DND-41 (cell line): ENCODE measurements at regions not wholly inside any gene's neighbourhood (a gene's known extent, or its start where the extent isn't known, plus 50 kb on each side); places are given as distances from the start of the nearest gene placed in this dataset.

ENCODE experiments used
- ATAC-seq: fragments of 200-7000 bp; cut with Tn5 transposase; 3 replicates; pipeline ENCODE4 v1.9.1; 2021; ENCODE audit warnings: low read depth; ENCODE audit not compliant: insufficient read depth
- DNase-seq: peaks from one replicate; pipeline ENCODE4 v3.0.0-alpha.2; 2020
- H2AFZ ChIP-seq: 2 replicates; pipeline ENCODE4 v1.6.0; 2012; ENCODE audit warnings: low read depth, low read length
- H3K27ac ChIP-seq: 2 replicates; pipeline ENCODE4 v1.5.1; 2012; ENCODE audit warnings: low read length, inconsistent platforms
- H3K27me3 ChIP-seq: fragments of 200-600 bp; sonication (generic); 2 replicates; pipeline ENCODE4 v1.6.0; 2012; ENCODE audit warnings: low read length, mild to moderate bottlenecking, inconsistent platforms; ENCODE audit not compliant: insufficient read depth, poor library complexity
- H3K36me3 ChIP-seq: 2 replicates; pipeline ENCODE4 v1.5.1; 2012; ENCODE audit warnings: low read length, inconsistent platforms; ENCODE audit not compliant: insufficient read depth
- H3K4me1 ChIP-seq: 2 replicates; pipeline ENCODE4 v1.5.1; 2012; ENCODE audit warnings: mild to moderate bottlenecking, low read length; ENCODE audit not compliant: insufficient read depth
- H3K4me2 ChIP-seq: 2 replicates; pipeline ENCODE4 v1.6.0; 2012; ENCODE audit warnings: mild to moderate bottlenecking, moderate library complexity, low read length, inconsistent platforms; ENCODE audit not compliant: insufficient read depth
- H3K4me3 ChIP-seq, 2 experiments: fragments of 200-600 bp in 1 of 2; shearing (Covaris generic) in 1 of 2; 2 replicates each; pipeline ENCODE4 v1.5.1; 2012 to 2016; ENCODE audit warnings: inconsistent platforms in 2 of 2, low read length in 2 of 2, mild to moderate bottlenecking in 2 of 2, low read depth in 1 of 2, moderate library complexity in 1 of 2
- H3K79me2 ChIP-seq: 2 replicates; pipeline ENCODE4 v1.6.0; 2012; ENCODE audit warnings: low read length, inconsistent platforms; ENCODE audit not compliant: insufficient read depth
- H3K9ac ChIP-seq: 2 replicates; pipeline ENCODE4 v1.6.0; 2012; ENCODE audit warnings: low read depth, mild to moderate bottlenecking, inconsistent platforms, low read length, moderate library complexity
- H3K9me3 ChIP-seq: 2 replicates; pipeline ENCODE4 v1.5.1; 2012; ENCODE audit warnings: low read length, moderate library complexity, mild to moderate bottlenecking, inconsistent platforms; ENCODE audit not compliant: insufficient read depth, severe bottlenecking
- H4K20me1 ChIP-seq: 2 replicates; pipeline ENCODE4 v1.6.0; 2012; ENCODE audit warnings: low read length; ENCODE audit not compliant: insufficient read depth
- CTCF ChIP-seq: IDR thresholded peaks from 2 replicates; pipeline ENCODE4 v1.5.1; 2012; ENCODE audit warnings: borderline replicate concordance, low read length, moderate library complexity, mild to moderate bottlenecking; ENCODE audit not compliant: poor library complexity, severe bottlenecking; ENCODE audit errors: extremely low read depth
- EZH2 ChIP-seq: IDR thresholded peaks from 3 replicates; pipeline ENCODE4 v1.6.1; 2012; ENCODE audit warnings: borderline replicate concordance, low read depth, mild to moderate bottlenecking, moderate library complexity, low read length, inconsistent platforms; ENCODE audit not compliant: severe bottlenecking

DNA sequence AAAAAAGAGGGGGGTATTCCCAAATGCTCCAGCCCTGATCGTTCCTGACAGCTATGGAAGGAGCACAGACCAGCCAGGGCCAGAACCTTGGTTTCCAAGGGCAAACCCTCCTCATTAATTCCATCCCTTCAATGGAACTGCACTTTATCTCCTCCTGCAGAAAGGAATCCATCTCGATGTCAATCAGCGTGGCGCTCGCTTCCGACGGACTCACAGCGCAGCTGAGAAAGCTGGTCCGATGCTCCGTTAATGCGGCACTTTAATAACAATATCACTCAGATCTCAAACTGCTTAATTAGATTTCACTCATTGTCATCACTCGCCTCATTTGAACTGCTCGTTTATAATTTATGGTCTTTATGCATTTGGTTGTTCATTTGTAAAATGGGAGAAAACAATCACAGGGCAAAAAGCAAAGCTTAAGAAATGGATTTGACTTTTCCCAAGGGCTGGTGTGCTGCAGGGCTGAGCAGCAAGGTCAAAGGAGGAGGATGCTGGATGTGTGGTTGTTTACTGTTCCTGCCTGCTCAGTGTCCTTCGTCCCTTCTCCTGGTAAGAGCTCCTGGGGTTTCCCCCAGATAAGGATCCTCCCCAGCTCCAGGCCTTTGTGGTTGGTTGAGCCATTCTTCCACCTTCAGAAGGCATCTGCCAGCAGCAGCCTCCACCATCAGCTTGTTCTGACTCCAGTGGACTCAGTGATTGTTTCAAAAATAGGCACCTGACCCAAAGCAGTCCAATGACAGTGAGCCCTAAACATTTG is 152.7 kb downstream of the ANKRD60 start:
- Histone ChIP-seq H3K4me1 (no peaks in the 10 kb centered on the region), H3K27me3 (peaks cover 10% of the 10 kb centered on the region), H4K20me1 (no peaks in the 10 kb centered on the region), H3K4me2 (no peak overlapping the region), H3K27ac (no peak overlapping the region), H3K36me3 (no peaks in the 10 kb centered on the region), H2AFZ (no peak overlapping the region), H3K9ac (no peak overlapping the region), H3K9me3 (no peaks in the 10 kb centered on the region), H3K4me3 (no peak overlapping the region), H3K79me2 (no peaks in the 10 kb centered on the region)
- TF ChIP-seq CTCF (no peak), EZH2 (no peak)
- ATAC-seq (no peak), DNase-seq (no peak)

GRCh38 chr20:58073945-58074856 is 154.3 kb downstream of the ANKRD60 start:
- Histone ChIP-seq H4K20me1 (no peaks in the 10 kb centered on the region), H3K79me2 (no peaks in the 10 kb centered on the region), H3K4me3 (no peak overlapping the region), H3K27ac (no peak overlapping the region), H3K36me3 (no peaks in the 10 kb centered on the region), H2AFZ (no peak overlapping the region), H3K9me3 (no peaks in the 10 kb centered on the region), H3K9ac (no peak overlapping the region), H3K4me1 (no peaks in the 10 kb centered on the region), H3K4me2 (no peak overlapping the region), H3K27me3 (no peaks in the 10 kb centered on the region)
- ATAC-seq, result no peak
- no peak for DNase-seq
- TF ChIP-seq CTCF, result no peak
- no peak for TF ChIP-seq EZH2

GRCh38 chr20:58072695-58073671 is 155.5 kb downstream of the ANKRD60 start:
- Histone ChIP-seq H3K79me2 (no peaks in the 10 kb centered on the region), H3K36me3 (no peaks in the 10 kb centered on the region), H3K9ac (no peak overlapping the region), H3K27me3 (no peaks in the 10 kb centered on the region), H4K20me1 (no peaks in the 10 kb centered on the region), H2AFZ (no peak overlapping the region), H3K4me2 (no peak overlapping the region), H3K27ac (no peak overlapping the region), H3K4me3 (no peak overlapping the region), H3K9me3 (no peaks in the 10 kb centered on the region), H3K4me1 (no peaks in the 10 kb centered on the region)
- TF ChIP-seq EZH2, result no peak
- TF ChIP-seq CTCF, result no peak
- ATAC-seq (no peak), DNase-seq (no peak)
